H1 (cell line): ENCODE measurements at regions not wholly inside any gene's neighbourhood (a gene's known extent, or its start where the extent isn't known, plus 50 kb on each side); places are given as distances from the start of the nearest gene placed in this dataset.

Experiments
- CTCF ChIA-PET: fragments of 300-600 bp; sonication (Branson Sonifier 250); formaldehyde crosslinking; loops from one replicate; lab custom pipeline; 2021; ENCODE audit not compliant: partially characterized antibody; lab: Charles Lee
- POLR2A ChIA-PET: fragments of 300-600 bp; sonication (Branson Sonifier 250); formaldehyde crosslinking; loops from one replicate; lab custom pipeline; 2021; ENCODE audit warnings: inconsistent platforms; ENCODE audit not compliant: partially characterized antibody; lab: Charles Lee
- DNase-seq, 2 experiments: peaks; one replicate each; pipeline versions ENCODE4 v3.0.0 to v3.0.0-alpha.2; 2010 to 2022; ENCODE audit warnings: low spot score in 2 of 2, low read depth in 1 of 2, mixed read lengths in 1 of 2
- FAIRE-seq: peaks from 2 replicates; lab custom pipeline; 2011; peaks lifted over from hg19 to GRCh38; lab: Jason Lieb, UNC
- H2AFZ ChIP-seq: 2 replicates; pipeline ENCODE4 v1.8.1; 2012; ENCODE audit warnings: low read length, inconsistent platforms
- H2AK5ac ChIP-seq: 2 replicates; pipeline ENCODE4 v1.6.1; 2013; ENCODE audit warnings: low read depth, low read length
- H2BK120ac ChIP-seq: replicated peaks from 2 replicates; pipeline ENCODE3; 2013; ENCODE audit warnings: low read depth, low read length, inconsistent platforms
- H2BK12ac ChIP-seq: 2 replicates; pipeline ENCODE4 v1.6.1; 2013; ENCODE audit warnings: low read depth, low read length
- H2BK15ac ChIP-seq: 2 replicates; pipeline ENCODE4 v1.6.1; 2013; ENCODE audit warnings: low read length
- H2BK20ac ChIP-seq: 2 replicates; pipeline ENCODE4 v1.6.1; 2013; ENCODE audit warnings: low read length
- H2BK5ac ChIP-seq: 2 replicates; pipeline ENCODE4 v1.6.1; 2013; ENCODE audit warnings: low read depth, low read length
- H3K14ac ChIP-seq: 2 replicates; pipeline ENCODE4 v1.6.1; 2013; ENCODE audit warnings: inconsistent platforms; ENCODE audit not compliant: insufficient read length
- H3K18ac ChIP-seq: 2 replicates; pipeline ENCODE4 v1.6.1; 2013; ENCODE audit warnings: low read length; ENCODE audit errors: extremely low read depth
- H3K23ac ChIP-seq: 2 replicates; pipeline ENCODE4 v1.6.1; 2013; ENCODE audit warnings: inconsistent platforms; ENCODE audit not compliant: insufficient read length
- H3K23me2 ChIP-seq: 2 replicates; pipeline ENCODE4 v1.6.1; 2013; ENCODE audit warnings: low read depth, low read length
- H3K27ac ChIP-seq: 2 replicates; pipeline ENCODE4 v1.6.1; 2011; ENCODE audit warnings: low read depth, low read length, inconsistent platforms
- H3K27me3 ChIP-seq, 4 experiments: replicated peaks in 1 of 4; 1 replicate in 1 of 4; 2 replicates in 3 of 4; pipeline versions ENCODE4 v1.6.1 to v1.8.1; 2011 to 2013; ENCODE audit warnings: low read length in 3 of 4, mild to moderate bottlenecking in 3 of 4, inconsistent platforms in 2 of 4, mixed read lengths in 2 of 4, moderate library complexity in 1 of 4; ENCODE audit not compliant: control insufficient read depth in 3 of 4, insufficient read depth in 3 of 4; ENCODE audit errors: extremely low read depth in 1 of 4
- H3K36me3 ChIP-seq, 4 experiments: 2 replicates each; pipeline versions ENCODE4 v1.6.1 to v1.8.1; 2011 to 2013; ENCODE audit warnings: mild to moderate bottlenecking in 4 of 4, low read length in 3 of 4, moderate library complexity in 2 of 4, control low read depth in 1 of 4, inconsistent platforms in 1 of 4; ENCODE audit not compliant: insufficient read depth in 4 of 4, control insufficient read depth in 2 of 4
- H3K4ac ChIP-seq: replicated peaks from 2 replicates; pipeline ENCODE3; 2013; ENCODE audit warnings: low read length, low read depth, mixed read lengths, inconsistent platforms; ENCODE audit not compliant: insufficient read length
- H3K4me1 ChIP-seq, 4 experiments: replicated peaks in 1 of 4; 1 replicate in 1 of 4; 2 replicates in 3 of 4; pipeline versions ENCODE4 v1.6.1 to v1.8.1; 2011 to 2013; ENCODE audit warnings: low read length in 3 of 4, inconsistent platforms in 2 of 4, mixed read lengths in 1 of 4; ENCODE audit not compliant: insufficient read depth in 4 of 4, control insufficient read depth in 3 of 4
- H3K4me2 ChIP-seq, 2 experiments: 2 replicates each; pipeline versions ENCODE4 v1.6.1 to v1.8.1; 2011 to 2013; ENCODE audit warnings: low read depth in 2 of 2, low read length in 2 of 2, control low read depth in 1 of 2, inconsistent platforms in 1 of 2, mild to moderate bottlenecking in 1 of 2; ENCODE audit not compliant: insufficient read depth in 1 of 2
- H3K4me3 ChIP-seq, 4 experiments: fragments of 200-600, 300-600 bp in 1 of 4; sonication (generic), shearing (Covaris generic), sonication (Bioruptor Twin) in 1 of 4; 2 replicates each; pipeline versions ENCODE4 v1.5.1 to v1.8.1; 2011 to 2016; ENCODE audit warnings: low read length in 4 of 4, low read depth in 3 of 4, control low read depth in 2 of 4, inconsistent platforms in 2 of 4, mild to moderate bottlenecking in 2 of 4, mixed read lengths in 1 of 4, moderate library complexity in 1 of 4; ENCODE audit not compliant: insufficient read depth in 2 of 4; ENCODE audit errors: extremely low read depth in 1 of 4
- H3K56ac ChIP-seq: replicated peaks from 2 replicates; pipeline ENCODE3; 2013; ENCODE audit warnings: low read depth, mild to moderate bottlenecking, mixed read lengths, low read length, inconsistent platforms; ENCODE audit not compliant: insufficient read length
- H3K79me1 ChIP-seq: 2 replicates; pipeline ENCODE4 v1.6.1; 2013; ENCODE audit warnings: low read depth, low read length, control low read depth
- H3K79me2 ChIP-seq, 2 experiments: 2 replicates each; pipeline versions ENCODE4 v1.6.1 to v1.8.1; 2012 to 2013; ENCODE audit warnings: low read length in 2 of 2, mild to moderate bottlenecking in 2 of 2, inconsistent platforms in 1 of 2; ENCODE audit not compliant: insufficient read depth in 2 of 2, control insufficient read depth in 1 of 2
- H3K9ac ChIP-seq, 4 experiments: replicated peaks in 1 of 4; 1 replicate in 1 of 4; 2 replicates in 3 of 4; pipeline versions ENCODE4 v1.6.1 to v1.8.1; 2011 to 2013; ENCODE audit warnings: low read depth in 3 of 4, low read length in 3 of 4, control low read depth in 2 of 4, mild to moderate bottlenecking in 2 of 4, moderate library complexity in 2 of 4, inconsistent platforms in 1 of 4; ENCODE audit errors: extremely low read depth in 1 of 4
- H3K9me3 ChIP-seq, 2 experiments: 2 replicates each; pipeline versions ENCODE4 v1.6.1 to v1.8.1; 2012 to 2013; ENCODE audit warnings: mild to moderate bottlenecking in 2 of 2, moderate library complexity in 2 of 2, control low read depth in 1 of 2, inconsistent platforms in 1 of 2, low read depth in 1 of 2, low read length in 1 of 2, mixed read lengths in 1 of 2; ENCODE audit not compliant: insufficient read depth in 2 of 2
- H4K20me1 ChIP-seq, 2 experiments: replicated peaks in 1 of 2; 2 replicates each; pipeline versions ENCODE3 to v1.8.1; 2011 to 2013; ENCODE audit warnings: inconsistent platforms in 2 of 2, low read length in 2 of 2, mild to moderate bottlenecking in 1 of 2; ENCODE audit not compliant: insufficient read depth in 2 of 2, control insufficient read depth in 1 of 2
- H4K5ac ChIP-seq: 2 replicates; pipeline ENCODE4 v1.6.1; 2013; ENCODE audit warnings: low read length, low read depth, mixed read lengths, inconsistent platforms; ENCODE audit not compliant: insufficient read length
- H4K8ac ChIP-seq: 2 replicates; pipeline ENCODE4 v1.8.0; 2013; ENCODE audit warnings: mild to moderate bottlenecking, moderate library complexity, low read length, inconsistent platforms; ENCODE audit not compliant: insufficient read depth; ENCODE audit errors: extremely low read depth
- H4K91ac ChIP-seq: replicated peaks from 2 replicates; pipeline ENCODE3; 2013; ENCODE audit warnings: low read length, mixed read lengths, inconsistent platforms; ENCODE audit not compliant: insufficient read length
- CBX5 ChIP-seq: fragments of 300-800, 300-1000 bp; sonication (generic); IDR thresholded peaks from 2 replicates; pipeline ENCODE4 v1.7.1; 2016; ENCODE audit warnings: antibody characterized with exemption, low read length, low read depth
- CHD2 ChIP-seq: IDR thresholded peaks from 2 replicates; pipeline ENCODE4 v1.6.1; 2012; ENCODE audit warnings: low read length, improper control_type of control experiment
- SIX5 ChIP-seq: IDR thresholded peaks from 2 replicates; pipeline ENCODE4 v1.6.1; 2011; ENCODE audit warnings: mild to moderate bottlenecking, low read depth, low read length
- SRF ChIP-seq: IDR thresholded peaks from 2 replicates; pipeline ENCODE4 v1.6.1; 2011; ENCODE audit warnings: mild to moderate bottlenecking, low read depth, low read length, moderate library complexity
- SUZ12 ChIP-seq: fragments of 200-600 bp; sonication (generic); IDR thresholded peaks from 2 replicates; pipeline ENCODE4 v1.6.1; 2012; ENCODE audit warnings: mild to moderate bottlenecking, inconsistent platforms, low read length, moderate library complexity, mixed read lengths
- TCF12 ChIP-seq: IDR thresholded peaks from 2 replicates; pipeline ENCODE4 v1.6.1; 2011; ENCODE audit warnings: low read depth, mild to moderate bottlenecking, low read length
- WGBS, 2 experiments: shearing (Covaris generic) in 1 of 2; methylation state at CpG; one replicate each; pipeline versions ENCODE4 v1.1.6 to v1.1.7; 2013 to 2015; ENCODE audit warnings: low lambda C conversion rate in 2 of 2, mixed read lengths in 2 of 2, inconsistent platforms in 1 of 2, low coverage in 1 of 2, missing lambda C conversion rate in 1 of 2; ENCODE audit not compliant: insufficient replicate concordance in 2 of 2, insufficient coverage in 1 of 2, insufficient read length in 1 of 2; ENCODE audit errors: extremely low coverage in 1 of 2, missing lambda C conversion rate in 1 of 2; 5-methylcytosine and 5-hydroxymethylcytosine counted together

- no peak for DNase-seq
- no peak overlapping the region for H2BK15ac ChIP-seq
- no peak overlapping the region for H4K5ac ChIP-seq
- H2BK12ac ChIP-seq = no peak overlapping the region
- 90% methylated on average over 2 of the region's 2 CpGs; no CpG with 5 or more reads in 1 of the 2 experiments for WGBS, 2 experiments
- H3K27me3 ChIP-seq = no peaks in the 10 kb centered on the region
- FAIRE-seq = no peak
- POLR2A ChIA-PET = interaction anchor here (1.0 kb wide), 1 partner anchor 33 kb away, joined by 3 read pairs; no protein-coding TSS in a partner anchor
- no peak overlapping the region for H3K14ac ChIP-seq
- H4K20me1 ChIP-seq = no peaks in the 10 kb centered on the region
- CTCF ChIA-PET = interaction anchor here (1.0 kb wide), 1 partner anchor 100 kb away, joined by 4 read pairs; no protein-coding TSS in a partner anchor
- no peak overlapping the region for H3K4ac ChIP-seq
- H2BK20ac ChIP-seq = no peak overlapping the region
- no peak overlapping the region for H2BK5ac ChIP-seq
- no peaks in the 10 kb centered on the region for H3K79me1 ChIP-seq
- H2AK5ac ChIP-seq = no peak overlapping the region
- no peaks in the 10 kb centered on the region for H3K79me2 ChIP-seq
- no peak overlapping the region for H3K23ac ChIP-seq
- no peak overlapping the region for H4K91ac ChIP-seq
- H3K9me3 ChIP-seq = no peaks in the 10 kb centered on the region
- H3K9ac ChIP-seq = no peak overlapping the region
- H3K36me3 ChIP-seq = no peaks in the 10 kb centered on the region
- no peak overlapping the region for H2AFZ ChIP-seq
- H3K23me2 ChIP-seq = no peaks in the 10 kb centered on the region
- TF ChIP-seq TCF12 (no peak), SRF (no peak), CHD2 (no peak), SUZ12 (no peak), SIX5 (no peak), CBX5 (no peak)
- TF ChIP-seq, all 59 proteins: peak for 0
- H3K18ac ChIP-seq = no peak overlapping the region
- H3K27ac ChIP-seq = no peak overlapping the region
- H3K4me2 ChIP-seq = no peak overlapping the region
- no peak overlapping the region for H3K56ac ChIP-seq
- H4K8ac ChIP-seq = no peak overlapping the region
- no peaks in the 10 kb centered on the region for H3K4me1 ChIP-seq
- H2BK120ac ChIP-seq = no peak overlapping the region
- H3K4me3 ChIP-seq = no peak overlapping the region
These were observed 60.9 kb upstream of the SYN3 start for GRCh38 chr22:33119044-33119443.
